K562 (cell line): ENCODE measurements at regions not wholly inside any gene's neighbourhood (a gene's known extent, or its start where the extent isn't known, plus 50 kb on each side); places are given as distances from the start of the nearest gene placed in this dataset.
A peak's percentile ranks its signal among the peaks of the same experiment; 100 is the strongest.

Source experiments
- ATAC-seq: fragments of 200-7000 bp; cut with Tn5 transposase; 3 replicates; pipeline ENCODE4 v1.9.1; 2020; ENCODE audit warnings: moderate library complexity
- BruUV-seq: library from RNA; stranded (reverse); fragments of 400-500 nt; replicated peaks from 2 replicates; lab custom pipeline; 2021; lab: Mats Ljungman, UMichigan
- CTCF ChIA-PET: fragments of 300-600 bp; formaldehyde crosslinking; extraction: SDS; loops from one replicate; lab custom pipeline; 2021; ENCODE audit warnings: low intra/inter-chr PET ratio; lab: Yijun Ruan, JAX
- POLR2A ChIA-PET: fragments of 300-600, 350-650 bp; sonication (Branson Sonifier 250); formaldehyde crosslinking; extraction: SDS; loops from one replicate; lab custom pipeline; 2021; ENCODE audit warnings: antibody characterized with exemption, inconsistent platforms; lab: Yijun Ruan, JAX
- DNase-seq, 4 experiments: peaks; one replicate each; pipeline versions ENCODE4 v3.0.0 to v3.0.0-alpha.2; 2011 to 2018; ENCODE audit warnings: low spot score in 3 of 4, mixed read lengths in 3 of 4; ENCODE audit errors: extremely low read depth in 1 of 4
- FAIRE-seq: peaks from 2 replicates; lab custom pipeline; 2011; peaks lifted over from hg19 to GRCh38; lab: Jason Lieb, UNC
- H2AFZ ChIP-seq: 2 replicates; pipeline ENCODE4 v1.6.0; 2011; ENCODE audit warnings: low read depth, low read length, control low read depth, inconsistent platforms
- H3K27ac ChIP-seq: fragments of 200-600 bp; 3 replicates; pipeline ENCODE4 v1.8.0; 2011; ENCODE audit warnings: low read depth, mild to moderate bottlenecking, control low read depth, inconsistent platforms, low read length, moderate library complexity, mixed read lengths; ENCODE audit errors: extremely low read depth
- H3K27me3 ChIP-seq, 2 experiments: fragments of 300-600 bp in 1 of 2; 2 replicates in 1 of 2; 3 replicates in 1 of 2; pipeline versions ENCODE4 v1.6.0 to v1.8.0; 2011; ENCODE audit warnings: inconsistent platforms in 2 of 2, low read length in 2 of 2, mild to moderate bottlenecking in 1 of 2, mixed read lengths in 1 of 2, moderate library complexity in 1 of 2; ENCODE audit not compliant: control insufficient read depth in 2 of 2, insufficient read depth in 2 of 2
- H3K36me3 ChIP-seq: fragments of 300-600 bp; 3 replicates; pipeline ENCODE4 v1.8.0; 2011; ENCODE audit warnings: mild to moderate bottlenecking, low read length, inconsistent platforms; ENCODE audit not compliant: control insufficient read depth, insufficient read depth
- H3K4me1 ChIP-seq, 2 experiments: fragments of 200-600 bp in 1 of 2; replicated peaks in 1 of 2; 2 replicates in 1 of 2; 3 replicates in 1 of 2; pipeline versions ENCODE4 v1.5.1 to v1.8.0; 2011; ENCODE audit warnings: inconsistent platforms in 2 of 2, low read length in 2 of 2, mild to moderate bottlenecking in 1 of 2, mixed read lengths in 1 of 2, moderate library complexity in 1 of 2; ENCODE audit not compliant: control insufficient read depth in 2 of 2, insufficient read depth in 2 of 2
- H3K4me2 ChIP-seq: 2 replicates; pipeline ENCODE4 v1.6.1; 2011; ENCODE audit warnings: low read length, control low read depth, inconsistent platforms, mixed read lengths; ENCODE audit not compliant: insufficient read depth
- H3K4me3 ChIP-seq: fragments of 200-600 bp; sonication (generic), shearing (Covaris generic); 2 replicates; pipeline ENCODE4 v1.5.1; 2016; ENCODE audit warnings: control low read depth, inconsistent platforms
- H3K79me2 ChIP-seq: fragments of 200-600 bp; 3 replicates; pipeline ENCODE4 v1.8.0; 2011; ENCODE audit warnings: low read length, inconsistent platforms; ENCODE audit not compliant: control insufficient read depth, insufficient read depth
- H3K9ac ChIP-seq, 2 experiments: 2 replicates each; pipeline versions ENCODE4 v1.6.0 to v1.6.1; 2011; ENCODE audit warnings: low read depth in 2 of 2, low read length in 2 of 2, control low read depth in 1 of 2, inconsistent platforms in 1 of 2, mild to moderate bottlenecking in 1 of 2, mixed read lengths in 1 of 2; ENCODE audit not compliant: insufficient read depth in 1 of 2
- H3K9me1 ChIP-seq: one replicate; pipeline ENCODE4 v1.6.0; 2011; ENCODE audit warnings: inconsistent platforms, mild to moderate bottlenecking, low read length, moderate library complexity; ENCODE audit not compliant: control insufficient read depth, insufficient read depth
- H3K9me3 ChIP-seq: replicated peaks from 2 replicates; pipeline ENCODE4 v1.5.1; 2011; ENCODE audit warnings: low read depth, low read length, inconsistent platforms; ENCODE audit not compliant: control insufficient read depth, insufficient read depth
- H4K20me1 ChIP-seq: replicated peaks from 2 replicates; pipeline ENCODE4 v1.6.1; 2011; ENCODE audit warnings: low read length, inconsistent platforms, mixed read lengths; ENCODE audit not compliant: control insufficient read depth, insufficient read depth
- IFI16 ChIP-seq: fragments of 250-450 bp; sonication (Bioruptor Pico); IDR thresholded peaks from 2 replicates; pipeline ENCODE4 v2.1.2; 2022; ENCODE audit warnings: mild to moderate bottlenecking, inconsistent platforms
- NFATC3 ChIP-seq: fragments of 450-650 bp; IDR thresholded peaks from 2 replicates; pipeline ENCODE4 v1.6.1; 2017; ENCODE audit warnings: mild to moderate bottlenecking
- NFIC ChIP-seq: fragments of 450-650 bp; IDR thresholded peaks from 2 replicates; pipeline ENCODE4 v1.6.1; 2017; ENCODE audit warnings: mild to moderate bottlenecking, inconsistent platforms
- SREBF1 ChIP-seq: fragments of 150-350 bp; IDR thresholded peaks from 2 replicates; pipeline ENCODE4 v1.6.1; 2014; ENCODE audit warnings: antibody characterized with exemption, low read depth, low read length, borderline replicate concordance
- ZNF408 ChIP-seq: fragments of 250-450 bp; sonication (Bioruptor Pico); IDR thresholded peaks from 2 replicates; pipeline ENCODE4 v1.4.0; 2020; ENCODE audit warnings: low read depth, mild to moderate bottlenecking, moderate library complexity
- WGBS: fragments of 100-300 bp; shearing (Covaris generic); methylation state at CpG from one replicate; pipeline ENCODE4 v1.1.6; 2016; ENCODE audit warnings: low coverage, mixed read lengths; ENCODE audit not compliant: insufficient coverage; ENCODE audit errors: missing lambda C conversion rate; 5-methylcytosine and 5-hydroxymethylcytosine counted together
- in situ Hi-C: fragments of 300-500 bp; cut with MboI; formaldehyde crosslinking; loops from 4 replicates; pipeline ENCODE4 v1.15.0; 2018; ENCODE audit warnings: inconsistent platforms, mixed read lengths
- intact Hi-C: fragments of 100-400 bp; cut with micrococcal nuclease; formaldehyde crosslinking; loops from 2 replicates; pipeline ENCODE4 v1.14.2; 2022
- TF ChIP-seq, protein P1 (sequence below), 2 experiments: fragments of 450-650 bp; IDR thresholded peaks; 2 replicates each; pipeline ENCODE4 v1.6.1; 2018; ENCODE audit warnings: mild to moderate bottlenecking in 2 of 2, low read depth in 1 of 2; ENCODE audit not compliant: partially characterized antibody in 2 of 2
- TF ChIP-seq, protein P2 (sequence below): fragments of 450-650 bp; IDR thresholded peaks from 2 replicates; pipeline ENCODE4 v1.6.1; 2016; ENCODE audit warnings: missing biosample characterization, missing genetic modification characterization
- TF ChIP-seq, protein P3 (sequence below): fragments of 250-450 bp; sonication (Bioruptor Pico); IDR thresholded peaks from 2 replicates; pipeline ENCODE4 v1.5.1; 2021; ENCODE audit warnings: mild to moderate bottlenecking

DNA sequence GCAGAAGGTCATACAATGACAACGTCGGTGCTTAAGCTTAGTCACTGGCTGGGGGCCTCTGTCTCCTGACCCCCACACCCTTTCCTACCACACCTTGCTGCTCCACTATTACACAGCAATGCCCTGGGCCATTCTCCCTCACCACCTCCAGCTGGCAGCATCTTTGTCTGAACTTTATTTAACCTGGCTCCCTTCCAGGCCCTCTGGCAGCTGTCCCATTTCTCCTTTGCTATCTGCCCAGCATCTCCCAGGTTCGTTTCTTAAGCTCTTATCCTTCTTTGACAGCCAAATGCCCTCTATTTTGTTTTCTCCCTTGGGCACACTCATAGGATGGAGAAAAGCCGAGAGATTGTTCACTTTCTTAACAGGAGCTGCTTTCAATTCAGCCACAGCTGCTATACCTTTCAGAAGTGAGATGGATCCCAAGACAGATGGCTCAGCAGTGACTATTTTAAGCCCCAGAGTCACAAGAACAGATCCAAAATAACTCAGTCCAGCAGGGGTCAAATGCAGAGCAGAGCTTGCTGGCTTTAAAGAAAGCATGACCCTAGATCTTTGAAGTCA is 1277.1 kb upstream of the AUTS2 start:
- no peaks in the 10 kb centered on the region for H3K9me3 ChIP-seq
- CTCF ChIA-PET, result no interaction called here
- DNase-seq (no peak), FAIRE-seq (no peak), ATAC-seq (no peak)
- TF ChIP-seq NFATC3 (no peak), NFIC (peak; percentile 54)
- 0% methylated on average over 4 of the region's 4 CpGs for WGBS
- no peaks in the 10 kb centered on the region for H3K36me3 ChIP-seq
- H3K4me2 ChIP-seq, result no peak overlapping the region
- in situ Hi-C loops (no loop called here), intact Hi-C loops (no loop called here)
- H3K4me1 ChIP-seq, result no peaks in the 10 kb centered on the region
- no peaks in the 10 kb centered on the region for H4K20me1 ChIP-seq
- no peaks in the 10 kb centered on the region for H3K79me2 ChIP-seq
- no peaks in the 10 kb centered on the region for H3K27me3 ChIP-seq
- no peak overlapping the region for H3K9ac ChIP-seq
- H3K9me1 ChIP-seq, result no peaks in the 10 kb centered on the region
- H3K27ac ChIP-seq, result no peak overlapping the region
- POLR2A ChIA-PET, result interaction anchor here (0.6 kb wide), 1 partner anchor 828 kb away, joined by 3 read pairs; no protein-coding TSS in a partner anchor
- H2AFZ ChIP-seq, result no peak overlapping the region
- no TSS peak for BruUV-seq
- no peak overlapping the region for H3K4me3 ChIP-seq

DNA sequence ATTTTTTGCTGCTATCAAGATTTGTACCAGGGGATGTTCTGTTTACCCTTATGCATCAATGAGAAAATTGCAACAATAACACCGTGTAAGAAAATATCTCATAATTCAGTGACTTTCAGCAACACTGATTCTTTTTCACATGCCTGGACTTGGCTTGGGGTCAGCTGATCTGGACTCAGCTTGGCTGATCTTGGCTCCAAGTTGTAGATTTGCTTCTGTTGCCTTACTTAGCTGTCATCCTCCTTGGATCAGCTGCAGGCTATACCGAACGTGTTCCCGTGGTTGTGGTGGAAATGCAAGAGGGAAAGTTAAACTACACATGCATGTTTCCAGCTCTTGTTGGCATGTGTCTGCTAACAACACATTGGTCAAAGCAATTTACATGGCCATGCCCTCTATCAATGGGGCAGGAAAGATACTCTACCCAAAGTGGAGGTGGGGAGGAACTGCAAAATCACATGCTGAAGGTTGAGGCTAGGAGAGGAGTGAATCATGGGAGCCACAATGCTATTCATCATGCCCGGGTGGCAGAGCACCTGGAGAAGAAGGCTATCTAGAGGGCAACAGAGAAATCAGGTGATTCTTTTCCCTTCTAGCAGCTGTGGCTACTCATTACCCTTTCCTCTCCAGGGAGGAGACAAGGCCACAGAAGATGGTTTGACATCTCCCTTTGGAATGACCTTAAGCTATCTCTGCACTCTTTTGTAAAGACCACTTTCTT is 1276.3 kb upstream of the AUTS2 start:
- Histone ChIP-seq H3K4me2 (no peak overlapping the region), H3K4me1 (no peaks in the 10 kb centered on the region), H2AFZ (no peak overlapping the region), H3K4me3 (no peak overlapping the region), H3K27me3 (no peaks in the 10 kb centered on the region), H3K36me3 (no peaks in the 10 kb centered on the region), H3K9me3 (no peaks in the 10 kb centered on the region), H4K20me1 (no peaks in the 10 kb centered on the region), H3K79me2 (no peaks in the 10 kb centered on the region), H3K9ac (no peak overlapping the region), H3K27ac (no peak overlapping the region), H3K9me1 (no peaks in the 10 kb centered on the region)
- POLR2A ChIA-PET, result interaction anchor here (0.6 kb wide), 1 partner anchor 827 kb away, joined by 3 read pairs; no protein-coding TSS in a partner anchor
- DNase-seq, result no peak
- CTCF ChIA-PET, result no interaction called here
- in situ Hi-C loops, result no loop called here
- 0% methylated on average over 5 of the region's 5 CpGs for WGBS
- FAIRE-seq, result peak; percentile 11
- intact Hi-C loops, result no loop called here
- no TSS peak for BruUV-seq
- no peak for ATAC-seq
- TF ChIP-seq, protein P1, sequence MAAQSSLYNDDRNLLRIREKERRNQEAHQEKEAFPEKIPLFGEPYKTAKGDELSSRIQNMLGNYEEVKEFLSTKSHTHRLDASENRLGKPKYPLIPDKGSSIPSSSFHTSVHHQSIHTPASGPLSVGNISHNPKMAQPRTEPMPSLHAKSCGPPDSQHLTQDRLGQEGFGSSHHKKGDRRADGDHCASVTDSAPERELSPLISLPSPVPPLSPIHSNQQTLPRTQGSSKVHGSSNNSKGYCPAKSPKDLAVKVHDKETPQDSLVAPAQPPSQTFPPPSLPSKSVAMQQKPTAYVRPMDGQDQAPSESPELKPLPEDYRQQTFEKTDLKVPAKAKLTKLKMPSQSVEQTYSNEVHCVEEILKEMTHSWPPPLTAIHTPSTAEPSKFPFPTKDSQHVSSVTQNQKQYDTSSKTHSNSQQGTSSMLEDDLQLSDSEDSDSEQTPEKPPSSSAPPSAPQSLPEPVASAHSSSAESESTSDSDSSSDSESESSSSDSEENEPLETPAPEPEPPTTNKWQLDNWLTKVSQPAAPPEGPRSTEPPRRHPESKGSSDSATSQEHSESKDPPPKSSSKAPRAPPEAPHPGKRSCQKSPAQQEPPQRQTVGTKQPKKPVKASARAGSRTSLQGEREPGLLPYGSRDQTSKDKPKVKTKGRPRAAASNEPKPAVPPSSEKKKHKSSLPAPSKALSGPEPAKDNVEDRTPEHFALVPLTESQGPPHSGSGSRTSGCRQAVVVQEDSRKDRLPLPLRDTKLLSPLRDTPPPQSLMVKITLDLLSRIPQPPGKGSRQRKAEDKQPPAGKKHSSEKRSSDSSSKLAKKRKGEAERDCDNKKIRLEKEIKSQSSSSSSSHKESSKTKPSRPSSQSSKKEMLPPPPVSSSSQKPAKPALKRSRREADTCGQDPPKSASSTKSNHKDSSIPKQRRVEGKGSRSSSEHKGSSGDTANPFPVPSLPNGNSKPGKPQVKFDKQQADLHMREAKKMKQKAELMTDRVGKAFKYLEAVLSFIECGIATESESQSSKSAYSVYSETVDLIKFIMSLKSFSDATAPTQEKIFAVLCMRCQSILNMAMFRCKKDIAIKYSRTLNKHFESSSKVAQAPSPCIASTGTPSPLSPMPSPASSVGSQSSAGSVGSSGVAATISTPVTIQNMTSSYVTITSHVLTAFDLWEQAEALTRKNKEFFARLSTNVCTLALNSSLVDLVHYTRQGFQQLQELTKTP (IDR thresholded peaks at IDR 0.05; ENCODE audit: low read depth in 1 of 2, partially characterized antibody in 2 of 2), result no peak
- TF ChIP-seq IFI16 (CRISPR knock-in tag) (no peak), SREBF1 (no peak), ZNF408 (CRISPR knock-in tag) (no peak)
- TF ChIP-seq, protein P2, sequence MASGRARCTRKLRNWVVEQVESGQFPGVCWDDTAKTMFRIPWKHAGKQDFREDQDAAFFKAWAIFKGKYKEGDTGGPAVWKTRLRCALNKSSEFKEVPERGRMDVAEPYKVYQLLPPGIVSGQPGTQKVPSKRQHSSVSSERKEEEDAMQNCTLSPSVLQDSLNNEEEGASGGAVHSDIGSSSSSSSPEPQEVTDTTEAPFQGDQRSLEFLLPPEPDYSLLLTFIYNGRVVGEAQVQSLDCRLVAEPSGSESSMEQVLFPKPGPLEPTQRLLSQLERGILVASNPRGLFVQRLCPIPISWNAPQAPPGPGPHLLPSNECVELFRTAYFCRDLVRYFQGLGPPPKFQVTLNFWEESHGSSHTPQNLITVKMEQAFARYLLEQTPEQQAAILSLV, result no peak
- TF ChIP-seq, protein P3, sequence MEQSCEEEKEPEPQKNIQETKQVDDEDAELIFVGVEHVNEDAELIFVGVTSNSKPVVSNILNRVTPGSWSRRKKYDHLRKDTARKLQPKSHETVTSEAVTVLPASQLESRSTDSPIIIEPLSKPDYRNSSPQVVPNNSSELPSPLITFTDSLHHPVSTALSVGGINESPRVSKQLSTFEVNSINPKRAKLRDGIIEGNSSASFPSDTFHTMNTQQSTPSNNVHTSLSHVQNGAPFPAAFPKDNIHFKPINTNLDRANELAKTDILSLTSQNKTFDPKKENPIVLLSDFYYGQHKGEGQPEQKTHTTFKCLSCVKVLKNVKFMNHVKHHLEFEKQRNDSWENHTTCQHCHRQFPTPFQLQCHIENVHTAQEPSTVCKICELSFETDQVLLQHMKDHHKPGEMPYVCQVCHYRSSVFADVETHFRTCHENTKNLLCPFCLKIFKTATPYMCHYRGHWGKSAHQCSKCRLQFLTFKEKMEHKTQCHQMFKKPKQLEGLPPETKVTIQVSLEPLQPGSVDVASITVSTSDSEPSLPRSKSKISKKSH (CRISPR knock-in tag), result no peak
